ENCODE measurements at regions not wholly inside any gene's neighbourhood (a gene's known extent, or its start where the extent isn't known, plus 50 kb on each side); places are given as distances from the start of the nearest gene placed in this dataset.

DNA sequence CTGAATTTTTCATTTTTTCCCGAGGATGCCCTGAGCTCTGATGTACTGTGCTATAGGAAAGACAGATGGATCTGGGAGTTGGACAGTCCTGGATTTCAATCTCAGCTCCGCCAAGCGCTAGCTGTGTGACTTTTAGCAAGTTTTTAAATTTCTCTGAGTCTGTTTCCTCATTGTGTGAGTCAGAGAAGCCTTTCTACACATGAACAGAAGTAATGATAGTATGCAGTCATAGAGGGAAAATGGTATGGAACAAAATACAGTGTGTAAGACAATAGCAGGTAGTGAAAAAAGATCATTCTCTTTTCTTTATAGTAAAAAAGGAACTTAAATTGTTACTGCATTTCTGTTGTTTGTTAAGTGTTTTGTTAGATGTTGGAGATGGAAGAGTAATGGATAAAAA lies 52.4 kb upstream of the PPM1B start:
- TF ChIP-seq, protein P1, sequence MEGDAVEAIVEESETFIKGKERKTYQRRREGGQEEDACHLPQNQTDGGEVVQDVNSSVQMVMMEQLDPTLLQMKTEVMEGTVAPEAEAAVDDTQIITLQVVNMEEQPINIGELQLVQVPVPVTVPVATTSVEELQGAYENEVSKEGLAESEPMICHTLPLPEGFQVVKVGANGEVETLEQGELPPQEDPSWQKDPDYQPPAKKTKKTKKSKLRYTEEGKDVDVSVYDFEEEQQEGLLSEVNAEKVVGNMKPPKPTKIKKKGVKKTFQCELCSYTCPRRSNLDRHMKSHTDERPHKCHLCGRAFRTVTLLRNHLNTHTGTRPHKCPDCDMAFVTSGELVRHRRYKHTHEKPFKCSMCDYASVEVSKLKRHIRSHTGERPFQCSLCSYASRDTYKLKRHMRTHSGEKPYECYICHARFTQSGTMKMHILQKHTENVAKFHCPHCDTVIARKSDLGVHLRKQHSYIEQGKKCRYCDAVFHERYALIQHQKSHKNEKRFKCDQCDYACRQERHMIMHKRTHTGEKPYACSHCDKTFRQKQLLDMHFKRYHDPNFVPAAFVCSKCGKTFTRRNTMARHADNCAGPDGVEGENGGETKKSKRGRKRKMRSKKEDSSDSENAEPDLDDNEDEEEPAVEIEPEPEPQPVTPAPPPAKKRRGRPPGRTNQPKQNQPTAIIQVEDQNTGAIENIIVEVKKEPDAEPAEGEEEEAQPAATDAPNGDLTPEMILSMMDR (conservative IDR thresholded peaks at IDR 0.05 in 1 of 2, IDR thresholded peaks at IDR 0.05 in 1 of 2; ENCODE audit: extremely low read depth in 1 of 2, insufficient read depth in 1 of 2, low read depth in 1 of 2, low read length in 2 of 2) = no peak
- no peak for TF ChIP-seq EZH2 (IDR thresholded peaks at IDR 0.05; ENCODE audit: borderline replicate concordance, low read length)

Data from mammary epithelial cell (primary cell).